ENCODE measurements at regions not wholly inside any gene's neighbourhood (a gene's known extent, or its start where the extent isn't known, plus 50 kb on each side); places are given as distances from the start of the nearest gene placed in this dataset.

GRCh38 chr7:94272821-94273583 is 121.7 kb upstream of the COL1A2 start:
- DNase-seq (ENCODE audit: low spot score), result no peak

- no peak for DNase-seq (ENCODE audit: low spot score)
Measured at GRCh38 chr7:94274828-94275227, 119.9 kb upstream of the COL1A2 start.

GRCh38 chr7:94276027-94276426 is 118.7 kb upstream of the COL1A2 start:
- DNase-seq (ENCODE audit: low spot score), result peak; percentile 91

GRCh38 chr7:94276795-94277194 is 117.9 kb upstream of the COL1A2 start:
- no peak for DNase-seq (ENCODE audit: low spot score)

GRCh38 chr7:94277236-94277635 is 117.5 kb upstream of the COL1A2 start:
- no peak for DNase-seq (ENCODE audit: low spot score)

GRCh38 chr7:94280851-94281250 is 113.8 kb upstream of the COL1A2 start:
- DNase-seq (ENCODE audit: low spot score), result no peak

- no peak for DNase-seq (ENCODE audit: low spot score)
Measured at GRCh38 chr7:94284104-94284503, 110.6 kb upstream of the COL1A2 start.

- DNase-seq (ENCODE audit: low spot score), result no peak
Measured at GRCh38 chr7:94286111-94286510, 108.6 kb upstream of the COL1A2 start.

- no peak for DNase-seq (ENCODE audit: low spot score)
Measured at GRCh38 chr7:94288096-94288495, 106.6 kb upstream of the COL1A2 start.

- peak; percentile 90 for DNase-seq (ENCODE audit: low spot score)
Measured at GRCh38 chr7:94289071-94289470, 105.6 kb upstream of the COL1A2 start.

GRCh38 chr7:94294471-94295131 is 100.1 kb upstream of the COL1A2 start:
- DNase-seq (ENCODE audit: low spot score), result no peak

- peak; percentile 91 for DNase-seq (ENCODE audit: low spot score)
Measured at GRCh38 chr7:94295850-94296249, 98.8 kb upstream of the COL1A2 start.

GRCh38 chr7:94296881-94297280 is 97.8 kb upstream of the COL1A2 start:
- DNase-seq (ENCODE audit: low spot score), result no peak

- peak; percentile 98 for DNase-seq (ENCODE audit: low spot score)
Measured at GRCh38 chr7:94297397-94297838, 97.3 kb upstream of the COL1A2 start.

- DNase-seq (ENCODE audit: low spot score), result peak; percentile 71
Measured at GRCh38 chr7:94298943-94299342, 95.8 kb upstream of the COL1A2 start.

- no peak for DNase-seq (ENCODE audit: low spot score)
Measured at GRCh38 chr7:94300176-94300835, 94.4 kb upstream of the COL1A2 start.

GRCh38 chr7:94301024-94301586 is 93.6 kb upstream of the COL1A2 start:
- peak; percentile 96 for DNase-seq (ENCODE audit: low spot score)

GRCh38 chr7:94303118-94303517 is 91.6 kb upstream of the COL1A2 start:
- DNase-seq (ENCODE audit: low spot score), result no peak

GRCh38 chr7:94303695-94304094 is 91.0 kb upstream of the COL1A2 start:
- DNase-seq (ENCODE audit: low spot score), result peak; percentile 97

- DNase-seq (ENCODE audit: low spot score), result no peak
Measured at GRCh38 chr7:94304878-94305277, 89.8 kb upstream of the COL1A2 start.

- DNase-seq (ENCODE audit: low spot score), result no peak
Measured at GRCh38 chr7:94305836-94306235, 88.9 kb upstream of the COL1A2 start.

- DNase-seq (ENCODE audit: low spot score), result no peak
Measured at GRCh38 chr7:94307399-94308048, 87.2 kb upstream of the COL1A2 start.

Data from umbilical cord (tissue), 1 donor.